ENCODE measurements at regions not wholly inside any gene's neighbourhood (a gene's known extent, or its start where the extent isn't known, plus 50 kb on each side); places are given as distances from the start of the nearest gene placed in this dataset.

GRCh38 chr15:29567336-29567735 lies 254.9 kb downstream of the TJP1 start:
- TF ChIP-seq CTCF (conservative IDR thresholded peaks at IDR 0.05; ENCODE audit: low read depth, low read length) (no peak), EZH2 (IDR thresholded peaks at IDR 0.05; ENCODE audit: borderline replicate concordance, low read depth, low read length, poor library complexity, severe bottlenecking) (no peak)

Data from A673 (cell line).